OCI-LY7 (cell line): ENCODE measurements at regions not wholly inside any gene's neighbourhood (a gene's known extent, or its start where the extent isn't known, plus 50 kb on each side); places are given as distances from the start of the nearest gene placed in this dataset.

Experiments
- CTCF ChIP-seq: fragments of 200-600 bp; sonication (generic); conservative IDR thresholded peaks from 2 replicates; pipeline ENCODE4 v1.5.1; 2014; ENCODE audit warnings: mild to moderate bottlenecking, antibody characterized with exemption, low read length, moderate library complexity, mixed read lengths
- EZH2phosphoT487 ChIP-seq: fragments of 200-600 bp; sonication (generic); IDR thresholded peaks from 2 replicates; pipeline ENCODE4 v1.6.1; 2018; ENCODE audit warnings: low read depth, borderline replicate concordance, mild to moderate bottlenecking, mixed run types, antibody characterized with exemption, low read length, moderate library complexity, mixed read lengths

DNA sequence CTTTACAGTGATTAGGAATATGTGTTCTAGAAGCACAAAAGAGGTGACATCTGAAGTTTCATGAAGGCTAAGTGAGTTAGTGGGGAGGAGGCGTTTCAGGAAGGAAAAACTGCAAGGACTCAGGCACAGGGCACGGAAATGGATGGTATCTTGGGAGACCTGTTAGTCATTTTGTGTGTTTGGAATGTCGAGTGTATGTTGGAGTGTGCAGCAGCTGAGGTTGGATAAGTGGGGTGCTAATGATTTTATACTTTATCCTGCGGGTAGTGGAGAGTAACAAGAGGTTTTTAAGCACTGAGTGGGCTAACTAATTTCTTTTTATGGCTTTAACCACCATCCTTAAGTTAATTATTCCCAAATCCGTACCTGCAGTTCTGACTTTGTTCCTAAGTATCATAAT is 571.5 kb upstream of the FBXO33 start:
- TF ChIP-seq CTCF, result no peak
- no peak for TF ChIP-seq EZH2phosphoT487
